SK-N-MC (cell line): ENCODE measurements at regions not wholly inside any gene's neighbourhood (a gene's known extent, or its start where the extent isn't known, plus 50 kb on each side); places are given as distances from the start of the nearest gene placed in this dataset.

Source experiments
- EZH2 ChIP-seq: fragments of 200-600 bp; sonication (generic); IDR thresholded peaks from one replicate; pipeline ENCODE4 v1.6.1; 2017; ENCODE audit warnings: antibody characterized with exemption
- POLR2AphosphoS5 ChIP-seq: IDR thresholded peaks from 2 replicates; pipeline ENCODE4 v1.6.1; 2012; ENCODE audit warnings: mild to moderate bottlenecking, low read depth, low read length, borderline replicate concordance

DNA sequence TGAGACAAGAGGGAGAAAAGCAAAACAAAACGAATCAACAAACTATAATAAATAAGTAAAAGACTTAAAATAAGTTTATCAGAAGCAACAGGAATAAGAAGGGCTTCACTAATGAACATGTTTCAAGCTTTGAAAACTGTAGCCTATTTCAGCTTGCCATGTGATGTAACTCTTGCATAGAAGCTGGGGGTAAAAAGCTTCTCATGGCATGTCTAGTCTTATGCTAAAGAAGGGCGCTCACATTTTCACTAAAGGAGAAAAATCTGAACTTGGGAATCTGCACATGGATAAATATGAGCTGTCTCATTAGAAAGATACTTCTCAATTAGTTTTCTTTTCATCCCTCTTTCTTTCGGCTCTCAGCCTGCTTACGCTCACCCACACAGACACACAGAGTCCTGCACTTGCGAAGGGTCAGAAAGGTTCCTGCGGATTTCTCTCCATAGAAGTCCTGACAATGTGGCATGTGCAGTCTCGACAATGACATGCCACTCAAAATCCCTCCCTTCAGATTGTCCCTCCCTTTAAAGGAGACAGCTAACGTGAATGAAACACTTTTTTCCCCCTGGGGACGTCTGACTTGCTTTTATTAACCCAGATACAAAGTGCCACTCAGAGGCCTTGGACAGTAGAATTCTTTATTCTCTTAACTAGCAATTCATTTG, 568.9 kb upstream of the NR2F2 start:
- TF ChIP-seq EZH2 (no peak), POLR2AphosphoS5 (no peak)
